ENCODE measurements at regions not wholly inside any gene's neighbourhood (a gene's known extent, or its start where the extent isn't known, plus 50 kb on each side); places are given as distances from the start of the nearest gene placed in this dataset.

GRCh38 chr20:39576771-39577170 lies 614.6 kb downstream of the DHX35 start:
- no peak for TF ChIP-seq CTCF (conservative IDR thresholded peaks at IDR 0.05 in 1 of 2, IDR thresholded peaks at IDR 0.05 in 1 of 2; ENCODE audit: extremely low read depth in 1 of 2, insufficient read depth in 1 of 2, low read depth in 1 of 2, low read length in 2 of 2)
- TF ChIP-seq EZH2 (IDR thresholded peaks at IDR 0.05; ENCODE audit: borderline replicate concordance, low read length), result no peak
